DND-41 (cell line): ENCODE measurements at regions not wholly inside any gene's neighbourhood (a gene's known extent, or its start where the extent isn't known, plus 50 kb on each side); places are given as distances from the start of the nearest gene placed in this dataset.
"Not testable (repeated sequence)": the region's sequence is repeated elsewhere in the genome, so short reads cannot be mapped to it uniquely, and the experiment has no call there.

Experiments
- ATAC-seq: fragments of 200-7000 bp; cut with Tn5 transposase; 3 replicates; pipeline ENCODE4 v1.9.1; 2021; ENCODE audit warnings: low read depth; ENCODE audit not compliant: insufficient read depth
- DNase-seq: peaks from one replicate; pipeline ENCODE4 v3.0.0-alpha.2; 2020
- H2AFZ ChIP-seq: 2 replicates; pipeline ENCODE4 v1.6.0; 2012; ENCODE audit warnings: low read depth, low read length
- H3K27ac ChIP-seq: 2 replicates; pipeline ENCODE4 v1.5.1; 2012; ENCODE audit warnings: low read length, inconsistent platforms
- H3K27me3 ChIP-seq: fragments of 200-600 bp; sonication (generic); 2 replicates; pipeline ENCODE4 v1.6.0; 2012; ENCODE audit warnings: low read length, mild to moderate bottlenecking, inconsistent platforms; ENCODE audit not compliant: insufficient read depth, poor library complexity
- H3K36me3 ChIP-seq: 2 replicates; pipeline ENCODE4 v1.5.1; 2012; ENCODE audit warnings: low read length, inconsistent platforms; ENCODE audit not compliant: insufficient read depth
- H3K4me1 ChIP-seq: 2 replicates; pipeline ENCODE4 v1.5.1; 2012; ENCODE audit warnings: mild to moderate bottlenecking, low read length; ENCODE audit not compliant: insufficient read depth
- H3K4me2 ChIP-seq: 2 replicates; pipeline ENCODE4 v1.6.0; 2012; ENCODE audit warnings: mild to moderate bottlenecking, moderate library complexity, low read length, inconsistent platforms; ENCODE audit not compliant: insufficient read depth
- H3K4me3 ChIP-seq, 2 experiments: fragments of 200-600 bp in 1 of 2; shearing (Covaris generic) in 1 of 2; 2 replicates each; pipeline ENCODE4 v1.5.1; 2012 to 2016; ENCODE audit warnings: inconsistent platforms in 2 of 2, low read length in 2 of 2, mild to moderate bottlenecking in 2 of 2, low read depth in 1 of 2, moderate library complexity in 1 of 2
- H3K79me2 ChIP-seq: 2 replicates; pipeline ENCODE4 v1.6.0; 2012; ENCODE audit warnings: low read length, inconsistent platforms; ENCODE audit not compliant: insufficient read depth
- H3K9ac ChIP-seq: 2 replicates; pipeline ENCODE4 v1.6.0; 2012; ENCODE audit warnings: low read depth, mild to moderate bottlenecking, inconsistent platforms, low read length, moderate library complexity
- H3K9me3 ChIP-seq: 2 replicates; pipeline ENCODE4 v1.5.1; 2012; ENCODE audit warnings: low read length, moderate library complexity, mild to moderate bottlenecking, inconsistent platforms; ENCODE audit not compliant: insufficient read depth, severe bottlenecking
- H4K20me1 ChIP-seq: 2 replicates; pipeline ENCODE4 v1.6.0; 2012; ENCODE audit warnings: low read length; ENCODE audit not compliant: insufficient read depth
- CTCF ChIP-seq: IDR thresholded peaks from 2 replicates; pipeline ENCODE4 v1.5.1; 2012; ENCODE audit warnings: borderline replicate concordance, low read length, moderate library complexity, mild to moderate bottlenecking; ENCODE audit not compliant: poor library complexity, severe bottlenecking; ENCODE audit errors: extremely low read depth
- EZH2 ChIP-seq: IDR thresholded peaks from 3 replicates; pipeline ENCODE4 v1.6.1; 2012; ENCODE audit warnings: borderline replicate concordance, low read depth, mild to moderate bottlenecking, moderate library complexity, low read length, inconsistent platforms; ENCODE audit not compliant: severe bottlenecking

GRCh38 chr4:28451346-28451745 lies 1590.7 kb downstream of the STIM2 start:
- Histone ChIP-seq H4K20me1 (no peaks in the 10 kb centered on the region), H3K9me3 (no peaks in the 10 kb centered on the region), H3K9ac (no peak overlapping the region), H3K36me3 (no peaks in the 10 kb centered on the region), H3K4me1 (no peaks in the 10 kb centered on the region), H3K4me3 (no peak overlapping the region), H2AFZ (no peak overlapping the region), H3K27me3 (no peaks in the 10 kb centered on the region), H3K27ac (no peak overlapping the region), H3K4me2 (no peak overlapping the region), H3K79me2 (no peaks in the 10 kb centered on the region)
- ATAC-seq (no peak), DNase-seq (no peak)
- TF ChIP-seq CTCF: no peak
- no peak for TF ChIP-seq EZH2

DNA sequence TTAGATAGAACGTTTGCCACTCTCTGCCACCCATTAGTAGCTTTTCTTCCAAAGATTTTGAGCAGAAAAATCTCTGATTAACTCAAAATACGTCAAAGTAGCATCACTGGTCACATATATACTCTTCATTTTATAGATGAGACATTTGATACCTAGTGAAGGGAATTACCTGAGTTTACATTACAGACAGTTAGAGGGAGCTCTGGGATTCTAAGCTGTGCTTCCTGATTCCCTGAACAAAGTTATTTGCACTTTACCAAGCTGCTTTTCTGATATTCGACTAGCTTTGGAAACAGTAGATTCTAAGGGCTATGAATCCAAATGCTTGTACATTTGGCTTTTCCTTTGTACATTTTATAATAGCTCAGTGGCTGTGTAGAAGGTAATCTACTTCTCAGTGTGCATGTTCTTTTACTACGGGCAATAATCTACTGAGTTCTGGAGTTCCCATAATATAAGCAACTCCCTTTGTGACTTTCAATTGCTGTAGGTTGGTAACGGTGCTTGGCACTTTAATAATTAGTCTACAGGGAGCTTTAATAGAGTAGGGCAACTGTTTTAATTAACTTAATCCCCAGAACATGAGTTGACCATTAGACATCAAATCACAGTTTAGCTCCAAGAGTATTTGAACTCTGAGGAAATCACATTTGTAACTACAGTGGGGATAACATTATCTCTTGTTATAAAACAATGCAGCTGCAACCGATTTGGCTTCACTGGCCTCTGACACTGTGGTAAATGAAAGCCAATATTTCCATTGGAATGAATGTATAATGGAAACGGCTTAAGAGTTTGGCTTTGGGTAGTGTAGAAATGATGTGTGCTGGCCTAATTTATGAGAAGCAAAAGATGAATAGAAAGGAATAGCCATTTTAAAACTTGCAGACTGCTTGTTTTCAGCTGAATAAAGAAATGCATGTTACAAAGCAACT lies 1602.4 kb downstream of the STIM2 start:
- no peak overlapping the region for H3K4me2 ChIP-seq
- no peaks in the 10 kb centered on the region for H4K20me1 ChIP-seq
- H3K4me3 ChIP-seq: no peak overlapping the region
- no peak overlapping the region for H3K27ac ChIP-seq
- H3K9ac ChIP-seq: no peak overlapping the region
- H3K9me3 ChIP-seq: no peaks in the 10 kb centered on the region
- no peak for DNase-seq
- H3K27me3 ChIP-seq: no peaks in the 10 kb centered on the region
- no peak for ATAC-seq
- H2AFZ ChIP-seq: no peak overlapping the region
- no peaks in the 10 kb centered on the region for H3K4me1 ChIP-seq
- H3K36me3 ChIP-seq: no peaks in the 10 kb centered on the region
- no peak for TF ChIP-seq EZH2
- no peaks in the 10 kb centered on the region for H3K79me2 ChIP-seq

DNA sequence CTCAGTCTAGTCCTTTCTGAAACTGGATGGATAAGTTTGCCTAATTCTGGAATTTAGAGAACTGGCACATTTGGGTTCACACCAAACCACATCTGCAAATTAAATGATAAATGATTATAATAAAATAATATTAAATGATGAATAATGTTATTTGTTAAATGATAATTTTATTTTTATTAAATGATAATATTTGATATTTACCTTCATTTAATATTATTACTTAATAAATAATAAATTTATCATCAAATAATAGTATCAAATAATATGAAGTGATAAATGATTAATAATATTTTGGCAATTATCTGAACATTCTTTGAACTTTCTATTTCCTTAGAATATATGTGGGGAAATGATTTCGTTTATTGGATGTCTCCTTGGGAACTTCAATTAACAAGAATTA lies 1604.2 kb downstream of the STIM2 start:
- ATAC-seq (no peak), DNase-seq (no peak)
- Histone ChIP-seq H3K27ac (no peak overlapping the region), H3K79me2 (no peaks in the 10 kb centered on the region), H3K9ac (no peak overlapping the region), H3K4me1 (no peaks in the 10 kb centered on the region), H3K36me3 (no peaks in the 10 kb centered on the region), H3K27me3 (no peaks in the 10 kb centered on the region), H4K20me1 (no peaks in the 10 kb centered on the region), H2AFZ (no peak overlapping the region), H3K4me2 (no peak overlapping the region), H3K9me3 (no peaks in the 10 kb centered on the region), H3K4me3 (no peak overlapping the region)
- TF ChIP-seq CTCF (no peak), EZH2 (no peak)

DNA sequence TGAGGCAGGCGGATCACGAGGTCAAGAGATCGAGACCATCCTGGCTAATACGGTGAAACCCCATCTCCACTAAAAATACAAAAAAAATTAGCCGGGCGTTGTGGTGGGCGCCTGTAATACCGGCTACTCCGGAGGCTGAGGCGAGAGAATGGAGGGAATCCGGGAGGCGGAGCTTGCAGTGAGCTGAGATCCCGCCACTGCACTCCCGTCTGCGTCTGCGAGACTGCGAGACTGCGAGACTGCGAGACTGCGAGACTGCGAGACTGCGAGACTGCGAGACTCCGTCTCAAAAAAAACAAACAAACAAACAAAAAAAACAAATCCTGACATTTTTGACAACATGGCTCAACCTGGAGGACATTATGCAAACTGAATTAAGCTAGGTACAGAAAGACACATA lies 1606.2 kb downstream of the STIM2 start:
- not testable (repeated sequence) for ATAC-seq, H2AFZ ChIP-seq, DNase-seq, H3K9me3 ChIP-seq, H3K4me1 ChIP-seq, H3K9ac ChIP-seq, H3K4me2 ChIP-seq, H3K4me3 ChIP-seq, H3K27me3 ChIP-seq, H3K27ac ChIP-seq, H3K36me3 ChIP-seq, H3K79me2 ChIP-seq, H4K20me1 ChIP-seq
